GM18867 (cell line): ENCODE measurements at regions not wholly inside any gene's neighbourhood (a gene's known extent, or its start where the extent isn't known, plus 50 kb on each side); places are given as distances from the start of the nearest gene placed in this dataset.
"Not testable (repeated sequence)": the region's sequence is repeated elsewhere in the genome, so short reads cannot be mapped to it uniquely, and the experiment has no call there.

Experiments
- ATAC-seq: cut with Tn5 transposase; IDR thresholded peaks from one replicate; pipeline ENCODE4 v1.9.1; 2021; ENCODE audit warnings: mild to moderate bottlenecking, moderate library complexity; ENCODE audit not compliant: unreplicated experiment

DNA sequence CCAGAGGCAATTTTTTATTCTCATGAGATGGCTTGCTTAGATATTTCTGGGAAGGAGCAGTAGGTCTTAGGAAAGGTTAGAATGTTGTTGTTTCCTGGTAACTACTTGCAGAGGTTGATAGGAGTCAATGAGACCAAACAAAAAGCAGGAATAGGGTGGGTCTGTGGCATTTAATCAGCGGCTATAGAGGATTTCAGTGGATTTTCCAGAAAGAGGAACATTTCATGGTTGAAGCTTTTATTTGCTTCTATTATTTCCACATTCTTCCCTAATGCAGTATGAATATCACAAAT lies 111.3 kb upstream of the PALMD start:
- ATAC-seq = no peak

DNA sequence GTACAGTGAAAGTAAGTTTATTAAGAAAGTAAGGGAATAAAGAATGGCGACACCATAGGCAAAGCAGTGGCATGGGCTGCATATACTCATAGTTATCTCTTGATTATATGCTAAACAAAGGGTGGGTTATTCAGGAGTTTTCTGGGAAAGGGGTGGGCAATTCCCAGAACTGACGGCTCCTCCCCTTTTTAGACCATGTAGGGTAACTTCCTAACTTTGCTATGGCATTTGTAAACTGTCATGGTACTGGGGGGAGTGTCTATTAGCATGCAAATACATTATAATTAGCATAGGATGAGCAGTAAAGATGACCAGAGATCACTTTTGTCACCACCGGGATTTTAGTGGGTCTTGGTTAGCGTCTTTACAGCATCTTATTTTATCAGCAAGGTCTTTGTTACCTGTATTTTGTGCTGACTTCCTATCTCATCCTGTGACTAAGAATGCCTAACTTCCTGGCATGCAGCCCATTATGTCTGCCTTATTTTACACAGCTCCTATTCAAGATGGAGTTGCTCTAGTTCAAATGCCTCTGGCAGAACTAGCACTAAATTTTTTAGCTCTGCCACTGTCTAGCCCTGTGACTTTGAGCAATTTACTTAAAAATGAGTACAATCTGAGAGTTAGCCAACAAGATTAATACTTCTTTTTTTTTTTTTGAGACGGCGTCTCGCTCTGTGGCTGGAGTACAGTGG lies 110.3 kb upstream of the PALMD start:
- ATAC-seq = no peak

DNA sequence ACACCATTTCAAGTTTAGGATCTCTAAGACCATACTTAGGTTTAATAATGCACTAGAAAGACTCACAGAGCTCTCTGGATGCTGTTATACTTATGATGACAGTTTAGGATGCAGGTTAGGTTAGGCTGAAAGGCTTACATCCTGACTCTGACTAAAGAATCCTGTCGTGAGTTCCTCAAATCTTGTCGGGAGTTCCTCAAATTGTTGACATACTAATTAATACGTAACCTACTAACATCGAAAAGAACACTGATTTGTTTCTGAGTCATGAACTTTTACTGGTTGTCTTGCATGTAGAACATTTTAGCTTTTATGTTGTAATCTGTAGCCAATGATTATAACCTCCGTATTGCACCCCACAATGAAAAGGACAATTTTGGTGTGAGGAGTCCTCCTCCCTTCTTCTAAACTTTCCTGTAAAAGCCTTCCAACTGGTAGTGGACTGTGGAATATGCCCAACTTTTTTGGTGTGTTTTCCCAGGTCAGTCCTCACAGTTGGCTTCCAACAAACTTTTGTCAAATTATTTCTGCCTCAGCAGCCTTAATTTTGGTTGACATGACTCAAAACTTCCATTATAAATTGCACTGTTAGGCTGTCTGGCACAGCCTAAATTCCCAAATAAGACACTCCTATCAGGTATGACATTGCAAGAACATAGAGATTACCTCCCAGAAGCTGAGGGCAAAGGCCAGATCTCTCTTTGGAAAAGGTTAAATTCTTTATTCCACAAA lies 107.9 kb upstream of the PALMD start:
- ATAC-seq = no peak

DNA sequence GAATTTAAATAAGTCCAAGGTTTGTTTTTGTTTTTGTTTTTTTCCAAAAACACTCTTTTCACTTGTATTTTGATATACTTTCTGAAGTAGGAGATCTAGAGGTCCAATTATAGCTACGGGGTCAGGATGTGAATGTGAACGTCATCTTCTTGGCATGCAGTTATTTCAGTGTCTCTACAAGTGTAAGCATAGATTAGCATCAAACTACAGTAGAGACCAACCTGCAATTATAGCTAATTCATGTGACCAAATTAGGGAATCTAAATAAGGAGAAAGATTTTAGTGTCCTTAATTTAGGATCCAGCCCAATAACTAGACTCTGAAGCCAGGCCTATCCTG lies 107.3 kb upstream of the PALMD start:
- no peak for ATAC-seq

DNA sequence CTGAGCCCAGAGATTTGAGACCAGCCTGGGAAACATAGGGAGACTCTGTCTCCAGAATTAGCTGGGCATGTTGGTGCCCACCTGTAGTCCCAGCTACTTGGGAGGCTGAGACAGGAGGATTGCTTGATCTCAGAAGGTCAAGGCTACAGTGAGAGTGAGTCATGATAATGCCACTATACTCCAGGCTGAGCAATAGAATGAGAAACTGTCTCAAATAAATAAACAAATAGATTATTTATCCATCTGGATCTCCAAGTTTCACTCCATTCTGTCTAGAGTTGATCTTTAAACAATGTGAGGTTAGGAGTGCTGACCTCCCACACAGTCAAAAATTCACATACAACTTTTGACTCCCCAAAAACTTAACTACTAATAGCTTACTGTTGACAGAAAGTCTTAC lies 106.8 kb upstream of the PALMD start:
- ATAC-seq = no peak

DNA sequence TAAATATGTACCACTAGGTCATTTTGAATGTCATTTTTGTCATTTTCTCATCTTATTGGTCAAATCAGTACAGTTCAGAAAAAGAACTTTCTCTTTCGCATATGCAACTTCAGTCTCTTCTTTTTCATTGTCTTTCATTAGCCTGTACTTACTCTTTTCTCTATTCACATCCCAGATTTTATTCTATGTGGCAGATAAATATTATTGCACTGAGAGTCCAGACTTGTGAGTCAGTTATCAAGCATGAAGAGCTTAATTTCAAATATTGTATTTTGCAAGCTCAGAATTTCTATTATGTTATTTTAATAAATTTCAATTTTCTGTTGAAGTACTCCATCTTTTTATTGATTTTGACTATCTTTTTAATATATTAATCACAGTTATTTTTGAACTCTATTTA lies 105.2 kb upstream of the PALMD start:
- no peak for ATAC-seq

DNA sequence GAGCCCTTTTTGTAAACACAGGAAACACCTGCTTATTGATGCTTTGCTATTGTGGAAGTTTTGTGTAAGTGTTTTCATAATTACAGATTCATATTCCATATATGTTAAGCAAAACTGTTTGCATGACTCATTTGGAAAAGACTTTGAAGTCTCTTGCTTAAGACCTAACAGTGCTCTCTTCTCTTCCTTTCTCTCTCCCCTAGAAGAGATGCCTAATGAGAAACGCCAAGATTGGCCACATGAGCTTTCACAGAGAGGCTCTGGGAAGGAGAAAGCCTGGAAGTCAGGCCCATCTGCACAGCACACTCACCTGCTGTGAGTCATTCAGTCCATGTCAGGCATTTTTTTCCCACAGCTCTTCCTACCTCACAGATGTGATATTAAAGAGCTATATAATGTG lies 101.6 kb upstream of the PALMD start:
- ATAC-seq = no peak

DNA sequence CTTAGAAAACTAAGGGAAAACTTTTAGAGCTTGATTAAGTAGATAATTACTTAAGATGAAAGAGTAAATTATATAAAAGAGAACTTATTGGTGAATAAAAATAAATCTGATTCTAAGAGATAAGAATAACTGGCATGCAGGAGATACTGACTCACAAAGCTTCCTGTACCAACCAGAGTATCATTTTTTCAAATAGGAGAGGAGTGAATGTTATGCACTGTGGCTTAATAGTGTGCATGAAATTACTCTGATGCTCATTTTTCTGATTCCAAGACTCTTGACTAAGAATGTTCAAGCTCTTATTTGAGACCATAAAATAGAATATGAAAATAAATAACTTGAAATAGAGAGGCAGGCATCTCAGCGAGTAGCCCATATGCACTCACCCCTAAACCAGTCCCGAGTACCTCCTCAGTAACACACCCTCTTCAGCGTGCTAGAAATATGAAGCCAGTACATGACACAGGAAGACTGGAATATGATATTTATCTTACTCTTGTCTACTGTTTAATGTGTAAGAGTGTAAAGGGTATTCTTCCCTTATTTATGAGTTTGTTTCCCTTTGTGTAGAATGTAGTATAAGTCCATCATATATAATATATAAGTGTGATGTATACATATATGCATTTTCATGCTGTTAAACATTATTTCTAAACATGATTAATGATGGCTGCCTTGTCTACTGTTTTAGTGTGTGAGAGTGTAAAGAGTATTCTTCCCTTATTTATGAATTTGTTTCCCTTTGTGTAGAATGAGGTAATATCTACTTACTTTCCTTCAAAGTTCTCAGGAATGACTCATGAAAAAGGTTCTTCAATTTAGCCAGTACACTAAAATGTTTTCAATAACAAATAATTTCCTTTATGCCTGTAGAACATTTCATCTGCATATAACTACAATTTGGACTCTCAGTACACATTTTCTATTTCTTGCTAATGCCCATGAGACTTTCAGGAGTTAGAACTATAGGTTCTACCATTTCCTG lies 99.2 kb upstream of the PALMD start:
- ATAC-seq = no peak

DNA sequence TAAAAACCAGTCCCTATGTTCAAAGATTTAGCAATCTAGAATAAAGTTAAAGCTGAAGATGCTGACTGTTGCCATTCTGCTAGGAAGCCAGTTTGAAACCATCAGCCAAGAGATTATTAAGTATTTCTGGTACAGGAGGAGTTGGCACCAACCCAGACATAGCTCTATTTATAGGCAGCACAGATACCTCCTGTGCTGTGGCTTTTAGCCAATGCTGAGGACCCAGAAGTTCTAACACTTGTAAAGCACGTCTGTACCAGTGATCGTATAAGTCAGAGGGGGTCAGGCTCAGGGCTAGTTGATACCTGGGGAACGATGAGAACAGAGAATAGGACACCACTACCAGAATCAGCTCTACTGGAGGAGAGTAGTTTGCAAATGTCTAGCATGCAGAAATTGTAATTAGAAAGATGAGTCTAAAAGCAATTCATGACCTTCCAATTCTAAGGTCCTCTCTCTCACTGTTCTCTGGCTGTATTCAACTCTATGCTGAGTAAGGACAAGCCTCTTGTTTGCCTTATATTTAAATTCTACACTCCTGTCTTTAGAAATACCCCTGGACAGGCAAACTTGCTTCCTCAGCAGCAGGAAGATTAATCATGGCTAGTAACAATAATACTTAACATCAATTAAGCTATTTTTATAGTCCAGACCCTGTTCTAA lies 96.8 kb upstream of the PALMD start:
- no peak for ATAC-seq

DNA sequence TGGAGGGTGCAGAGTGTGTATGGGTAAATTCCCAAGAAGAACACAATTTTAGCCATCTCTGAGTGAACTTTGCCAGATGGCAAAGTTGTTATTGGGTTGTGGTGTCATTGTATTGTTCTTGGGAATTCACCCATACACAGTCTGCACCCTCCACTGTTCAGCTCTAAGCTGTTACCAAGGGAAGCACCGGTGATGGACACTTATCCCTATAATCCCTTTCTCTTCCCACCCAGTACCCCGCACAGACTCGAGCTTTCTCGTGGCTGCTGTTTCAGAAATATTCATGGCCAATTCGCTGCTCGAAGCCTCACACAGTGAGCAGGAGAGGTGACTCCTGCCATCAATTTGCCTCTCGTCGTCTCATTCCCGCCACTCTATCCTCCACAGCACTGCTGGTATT lies 95.7 kb upstream of the PALMD start:
- no peak for ATAC-seq

DNA sequence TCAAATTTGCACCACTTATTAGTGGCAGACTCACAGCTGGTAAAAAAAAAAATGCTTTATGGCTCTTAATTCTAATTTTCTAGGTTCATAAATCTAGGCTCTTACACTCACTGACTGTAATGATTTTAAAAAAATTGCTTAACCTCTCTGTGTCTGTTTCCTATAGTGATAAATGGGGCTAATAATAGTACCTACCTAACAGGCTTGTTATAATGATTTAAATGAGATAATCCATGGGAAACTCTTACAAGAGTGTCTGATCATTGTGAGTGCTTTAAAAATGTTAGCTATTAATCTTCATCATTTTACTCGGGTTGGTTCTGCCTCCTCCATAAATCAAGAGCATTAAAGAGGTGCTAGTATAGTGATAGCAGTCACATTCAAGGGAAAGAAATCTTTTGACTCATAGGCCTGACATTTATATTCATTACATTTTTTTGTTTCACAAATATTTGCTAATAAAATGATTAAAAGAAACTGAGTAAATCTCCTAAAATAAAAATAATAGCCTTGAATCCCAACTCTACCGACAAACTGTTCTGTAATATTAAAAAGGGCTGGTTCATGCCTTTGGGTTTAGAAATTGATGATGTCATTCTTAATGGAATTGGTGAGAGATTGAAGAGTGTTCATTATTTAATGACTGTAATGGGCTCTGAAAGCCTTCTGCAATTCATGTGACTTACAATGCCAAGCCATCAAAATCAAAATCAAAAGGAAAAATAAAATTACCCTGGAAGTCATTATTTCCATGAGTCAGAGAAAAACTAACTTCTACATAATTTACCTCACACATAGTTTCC lies 93.9 kb upstream of the PALMD start:
- ATAC-seq = no peak

DNA sequence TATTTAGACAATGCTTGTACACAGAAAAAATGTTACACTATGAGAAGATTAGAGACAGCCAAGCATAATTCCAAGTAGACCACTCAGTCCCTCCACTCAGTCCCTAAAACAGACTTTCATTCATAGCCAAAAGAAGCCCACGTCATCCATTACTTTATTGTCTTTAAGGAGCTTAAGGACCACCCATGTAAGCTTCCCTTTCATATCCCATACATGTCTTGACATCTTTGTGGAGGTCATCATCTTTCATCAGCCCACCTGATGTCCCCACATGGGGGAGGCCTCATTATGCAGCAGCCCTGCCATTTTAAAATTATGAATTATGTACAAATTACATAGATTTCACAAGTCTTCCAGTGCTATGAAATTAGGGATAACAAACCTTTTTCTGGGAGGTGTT lies 92.6 kb upstream of the PALMD start:
- no peak for ATAC-seq

DNA sequence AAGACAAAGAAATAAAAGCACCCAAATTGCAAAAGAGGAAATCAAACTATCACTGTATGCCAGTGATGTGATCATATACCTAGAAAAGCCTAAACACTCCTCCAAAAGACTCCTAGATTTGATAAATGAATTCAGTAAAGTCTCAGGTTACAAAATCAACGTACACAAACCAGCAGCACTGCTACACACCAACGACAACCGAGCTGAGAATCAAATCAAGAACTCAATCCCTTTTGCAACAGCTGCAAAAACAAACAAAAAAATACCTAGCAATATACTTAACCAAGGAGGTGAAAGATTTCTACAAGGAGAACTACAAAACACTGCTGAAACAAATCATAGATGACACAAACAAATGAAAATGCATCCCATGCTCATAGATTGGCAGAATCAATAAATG lies 92.1 kb upstream of the PALMD start:
- ATAC-seq = not testable (repeated sequence)

DNA sequence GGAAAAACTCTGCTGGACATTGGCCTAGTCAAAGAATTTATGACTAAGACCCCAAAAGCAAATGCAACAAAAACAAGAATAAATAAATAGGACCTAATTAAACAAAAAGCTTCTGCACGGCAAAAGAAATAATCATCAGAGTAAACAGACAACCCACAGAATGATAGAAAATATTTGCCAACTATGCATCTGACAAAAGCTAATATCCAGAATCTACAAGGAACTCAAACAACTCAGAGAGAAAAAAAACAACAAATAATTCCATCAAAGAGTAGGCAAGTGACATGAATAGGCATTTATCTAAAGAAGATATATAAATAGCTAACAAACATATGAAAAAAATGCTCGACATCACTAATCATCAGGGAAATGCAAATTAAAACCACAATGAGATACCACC lies 91.2 kb upstream of the PALMD start:
- no peak for ATAC-seq

DNA sequence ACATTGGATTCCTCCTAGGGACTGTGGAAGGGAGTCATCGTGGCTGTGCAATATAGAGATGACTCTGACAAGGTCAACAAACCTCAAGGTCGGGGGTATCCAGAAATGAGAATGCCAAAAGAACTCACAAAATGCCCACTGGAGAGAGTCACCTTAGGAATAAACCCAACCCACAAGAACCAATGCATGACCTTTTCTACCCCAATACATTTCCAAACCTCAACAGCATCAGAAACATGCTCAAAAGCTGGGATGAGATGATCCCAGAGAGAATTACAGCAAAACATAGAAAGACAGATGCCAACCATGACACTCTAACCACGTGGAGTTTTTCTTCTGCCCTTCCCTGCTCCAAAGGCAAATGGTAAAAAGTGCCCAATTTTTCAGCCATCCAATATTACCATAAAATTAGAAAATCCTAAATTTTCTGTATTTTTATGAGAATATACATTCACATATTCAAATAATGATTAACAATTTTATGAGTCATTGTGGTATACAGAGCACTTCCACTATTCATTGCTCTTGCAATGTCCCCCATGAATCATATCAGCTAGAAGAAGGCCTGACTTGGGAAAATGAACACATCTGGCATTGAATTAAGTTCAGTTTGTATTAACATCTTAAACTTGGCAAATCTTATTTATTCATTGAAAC lies 88.2 kb upstream of the PALMD start:
- peak; percentile 58 for ATAC-seq

DNA sequence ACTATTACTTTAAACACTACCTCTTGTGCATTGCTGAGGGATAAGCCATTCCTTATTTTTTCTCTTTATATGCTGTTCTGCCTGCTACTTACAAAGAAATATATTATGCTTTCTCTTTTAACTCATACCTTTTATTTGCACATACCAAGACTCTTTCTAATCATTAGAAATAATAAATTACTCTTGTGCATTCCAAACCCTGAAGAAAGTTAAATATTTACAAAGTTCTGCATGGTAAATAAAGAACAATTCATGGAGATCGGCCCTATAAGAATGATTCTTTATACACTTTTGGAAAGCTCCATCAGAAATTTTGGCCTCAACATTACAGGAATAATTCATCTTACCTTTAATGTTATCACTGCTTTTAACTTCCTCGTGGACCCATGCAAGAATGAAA lies 86.7 kb upstream of the PALMD start:
- ATAC-seq = no peak

DNA sequence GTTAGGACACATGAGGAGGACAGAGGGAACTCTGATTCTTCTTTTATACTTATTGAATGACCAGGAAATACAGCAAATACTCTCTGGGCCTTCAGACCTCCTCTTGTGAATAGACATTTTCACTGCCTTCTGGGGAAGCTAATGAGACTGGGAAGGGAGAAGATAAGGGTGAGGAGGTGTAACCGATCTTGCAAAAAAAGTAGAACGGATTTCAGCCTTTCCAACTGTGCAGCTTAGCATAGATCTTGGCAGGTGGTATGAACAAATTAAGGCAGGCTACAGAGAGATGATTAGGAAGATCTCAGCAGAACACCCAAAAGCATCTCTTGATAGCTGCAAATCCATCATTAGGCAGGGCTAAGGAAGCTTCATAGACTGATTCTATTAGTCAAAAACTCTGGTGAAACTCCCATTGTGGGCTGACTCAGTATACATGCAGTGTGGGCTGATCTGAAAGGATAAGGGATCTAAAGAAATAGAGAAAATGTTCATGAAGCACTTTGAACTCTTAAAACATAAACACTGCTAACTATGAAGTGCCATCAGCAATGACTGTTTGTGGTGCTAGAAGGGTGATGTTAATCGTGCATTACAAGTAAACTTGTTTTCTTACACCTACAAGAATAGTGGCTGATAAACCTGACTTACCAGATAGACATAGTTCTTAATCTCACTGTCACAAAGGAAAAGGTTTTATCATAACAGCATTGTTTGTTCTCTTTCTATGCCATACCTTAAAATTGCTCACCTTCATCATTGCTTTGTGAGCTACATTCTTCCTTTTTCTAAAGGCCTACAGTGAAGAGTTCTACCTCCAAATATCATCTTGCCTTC lies 85.5 kb upstream of the PALMD start:
- ATAC-seq = no peak

DNA sequence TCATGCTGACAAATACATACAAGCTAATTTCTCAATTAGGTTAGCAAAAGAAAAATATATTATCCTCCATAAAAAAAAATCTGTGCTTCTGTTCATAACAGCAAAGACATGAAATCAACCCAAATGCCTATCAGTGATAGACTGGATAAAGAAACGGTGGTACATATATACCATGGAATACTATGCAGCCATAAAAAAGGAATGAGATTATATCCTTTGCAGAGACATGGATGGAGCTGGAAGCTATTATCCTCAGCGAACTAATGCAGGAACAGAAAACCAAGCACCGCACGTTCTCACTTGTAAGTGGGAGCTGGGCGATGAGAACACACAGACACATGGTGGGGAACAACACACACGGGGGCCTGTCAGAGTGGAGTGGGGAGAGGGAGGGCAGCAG lies 84.0 kb upstream of the PALMD start:
- no peak for ATAC-seq

DNA sequence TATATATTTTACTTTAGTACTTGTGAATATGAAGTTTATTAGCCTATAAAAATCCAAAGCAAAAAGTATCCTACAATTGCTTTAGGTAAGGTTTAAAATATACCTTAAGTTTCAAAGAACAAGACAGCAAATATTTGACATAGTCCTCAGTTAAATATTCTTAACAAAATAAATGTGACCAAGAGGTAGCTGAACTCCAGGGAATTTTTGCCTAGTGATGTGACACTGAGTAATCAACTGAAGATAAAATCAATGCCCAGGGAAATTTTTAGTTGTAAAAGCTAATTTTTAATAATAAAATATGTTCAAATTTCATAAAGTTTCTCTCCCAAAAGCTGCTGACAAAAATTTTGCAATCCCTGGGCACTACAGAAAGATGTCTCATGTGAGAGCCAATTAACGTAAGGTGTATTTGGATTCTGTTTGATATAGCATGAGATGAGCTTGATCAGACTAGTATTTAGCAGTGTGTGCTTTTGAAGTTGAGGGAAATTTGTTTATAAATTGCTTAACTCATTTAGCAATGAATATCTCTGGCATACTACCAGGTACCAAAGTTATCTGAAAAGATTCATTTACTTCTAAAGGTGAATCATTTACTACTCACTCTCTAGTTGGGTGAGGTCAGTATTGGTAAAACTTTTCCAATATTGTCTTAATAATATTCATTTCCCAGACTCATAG lies 80.2 kb upstream of the PALMD start:
- ATAC-seq = no peak
